HUES6 (cell line): ENCODE measurements at regions not wholly inside any gene's neighbourhood (a gene's known extent, or its start where the extent isn't known, plus 50 kb on each side); places are given as distances from the start of the nearest gene placed in this dataset.

Experiments used
- H3K27ac ChIP-seq: 2 replicates; pipeline ENCODE4 v1.7.0; 2013; ENCODE audit warnings: low read depth, mild to moderate bottlenecking, low read length, inconsistent platforms
- H3K27me3 ChIP-seq: 2 replicates; pipeline ENCODE4 v1.6.1; 2013; ENCODE audit warnings: low read length; ENCODE audit not compliant: control insufficient read depth, insufficient read depth
- H3K36me3 ChIP-seq: 2 replicates; pipeline ENCODE4 v1.6.1; 2013; ENCODE audit warnings: low read length; ENCODE audit not compliant: control insufficient read depth, insufficient read depth
- H3K4me1 ChIP-seq: 2 replicates; pipeline ENCODE4 v1.6.1; 2013; ENCODE audit warnings: low read length; ENCODE audit not compliant: control insufficient read depth, insufficient read depth
- H3K4me3 ChIP-seq: 2 replicates; pipeline ENCODE4 v1.5.1; 2013; ENCODE audit warnings: low read depth, low read length
- H3K9ac ChIP-seq: one replicate; pipeline ENCODE4 v1.6.1; 2013; ENCODE audit warnings: mild to moderate bottlenecking, low read length
- H3K9me3 ChIP-seq: 2 replicates; pipeline ENCODE4 v1.6.1; 2013; ENCODE audit warnings: low read depth, low read length; ENCODE audit not compliant: control insufficient read depth, insufficient read depth

- Histone ChIP-seq H3K36me3 (no peaks in the 10 kb centered on the region), H3K4me3 (no peak overlapping the region), H3K9ac (no peak overlapping the region), H3K4me1 (no peaks in the 10 kb centered on the region), H3K27me3 (no peaks in the 10 kb centered on the region), H3K27ac (no peak overlapping the region), H3K9me3 (no peaks in the 10 kb centered on the region)
These were observed 295.2 kb upstream of the DIAPH2 start for GRCh38 chrX:96389281-96390047.

GRCh38 chrX:96394598-96394997 is 290.0 kb upstream of the DIAPH2 start:
- Histone ChIP-seq H3K9ac (no peak overlapping the region), H3K4me3 (no peak overlapping the region), H3K36me3 (no peaks in the 10 kb centered on the region), H3K9me3 (no peaks in the 10 kb centered on the region), H3K4me1 (no peaks in the 10 kb centered on the region), H3K27ac (no peak overlapping the region), H3K27me3 (no peaks in the 10 kb centered on the region; the same call in 1 of the 2 replicates)

DNA sequence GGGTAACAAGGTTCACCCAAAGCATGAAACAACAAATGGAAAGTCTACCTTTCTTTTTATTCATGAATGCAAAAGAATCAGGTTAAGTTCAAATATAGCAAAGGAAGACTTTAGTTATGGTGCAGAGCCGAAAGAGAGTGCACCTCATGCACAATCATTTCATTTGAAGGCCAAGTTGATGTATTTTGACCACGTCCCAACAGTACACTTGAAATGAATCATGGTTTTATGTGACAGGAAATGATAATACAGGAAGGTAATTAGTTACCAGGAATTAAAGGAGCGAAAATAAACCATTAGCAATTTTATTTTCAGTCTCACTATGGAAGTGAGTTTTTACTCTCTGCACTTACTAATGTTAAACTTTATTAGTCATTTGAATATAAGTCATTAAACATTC is 281.2 kb upstream of the DIAPH2 start:
- Histone ChIP-seq H3K4me1 (peaks cover 25% of the 10 kb centered on the region), H3K9me3 (no peaks in the 10 kb centered on the region), H3K27me3 (no peaks in the 10 kb centered on the region), H3K27ac (no peak overlapping the region), H3K9ac (no peak overlapping the region), H3K4me3 (no peak overlapping the region), H3K36me3 (no peaks in the 10 kb centered on the region)

- H3K27me3 ChIP-seq: no peaks in the 10 kb centered on the region
- H3K4me1 ChIP-seq: peaks cover 25% of the 10 kb centered on the region
- H3K36me3 ChIP-seq: no peaks in the 10 kb centered on the region
- H3K9me3 ChIP-seq: no peaks in the 10 kb centered on the region
- peak overlapping the region; percentile 14 for H3K9ac ChIP-seq
- peak overlapping the region; percentile 22; the same call in 1 of the 2 replicates for H3K4me3 ChIP-seq
- H3K27ac ChIP-seq: peak overlapping the region; percentile 57; the same call in 1 of the 2 replicates
These were observed 278.8 kb upstream of the DIAPH2 start for GRCh38 chrX:96405842-96406241.

GRCh38 chrX:96407072-96407471 is 277.6 kb upstream of the DIAPH2 start:
- Histone ChIP-seq H3K36me3 (no peaks in the 10 kb centered on the region), H3K4me1 (peaks cover 25% of the 10 kb centered on the region), H3K9me3 (no peaks in the 10 kb centered on the region), H3K27ac (no peak overlapping the region), H3K9ac (no peak overlapping the region), H3K27me3 (no peaks in the 10 kb centered on the region), H3K4me3 (no peak overlapping the region)

DNA sequence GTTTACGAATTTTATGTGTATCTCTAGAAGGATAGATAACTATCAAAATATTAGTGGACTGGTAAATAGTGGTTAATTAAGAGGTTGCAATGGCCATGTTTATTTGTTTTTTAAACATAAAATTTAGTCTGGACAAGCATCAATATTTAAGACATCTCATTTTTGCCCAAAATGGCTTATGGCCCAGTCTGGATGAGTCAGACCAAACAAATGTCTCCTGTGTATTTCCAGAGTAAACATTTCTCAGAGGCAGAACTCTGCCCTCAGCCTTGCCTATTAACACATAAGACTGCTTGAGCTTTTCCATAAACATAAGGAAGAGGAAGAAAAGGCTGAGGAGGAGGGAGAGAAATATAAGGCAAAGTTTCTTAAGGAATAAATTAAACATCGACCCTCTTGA is 277.1 kb upstream of the DIAPH2 start:
- Histone ChIP-seq H3K36me3 (no peaks in the 10 kb centered on the region), H3K27ac (no peak overlapping the region), H3K4me3 (no peak overlapping the region), H3K4me1 (peaks cover 25% of the 10 kb centered on the region), H3K9me3 (no peaks in the 10 kb centered on the region), H3K9ac (no peak overlapping the region), H3K27me3 (no peaks in the 10 kb centered on the region)

DNA sequence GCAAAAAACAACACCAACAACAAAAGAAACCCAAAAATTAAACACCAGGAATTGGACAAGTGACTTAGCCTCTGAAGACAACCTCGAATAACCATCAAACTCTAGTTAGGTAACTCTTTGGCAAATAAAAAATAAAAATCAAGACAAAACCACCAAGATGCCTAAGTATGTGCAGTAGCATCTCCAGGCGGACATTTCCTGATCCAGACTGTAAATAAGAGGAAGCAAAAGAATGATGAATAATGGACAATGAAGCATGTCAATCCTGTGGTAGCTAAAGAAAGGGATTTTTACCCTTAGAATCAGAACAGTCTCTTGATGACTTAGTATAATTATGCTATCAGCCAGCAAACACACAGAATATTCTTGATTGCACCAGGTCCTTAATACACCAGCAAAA is 276.7 kb upstream of the DIAPH2 start:
- H3K9ac ChIP-seq: no peak overlapping the region
- H3K9me3 ChIP-seq: no peaks in the 10 kb centered on the region
- no peak overlapping the region for H3K4me3 ChIP-seq
- H3K36me3 ChIP-seq: no peaks in the 10 kb centered on the region
- H3K27ac ChIP-seq: no peak overlapping the region
- peaks cover 25% of the 10 kb centered on the region for H3K4me1 ChIP-seq
- H3K27me3 ChIP-seq: no peaks in the 10 kb centered on the region

GRCh38 chrX:96410927-96411326 is 273.7 kb upstream of the DIAPH2 start:
- Histone ChIP-seq H3K36me3 (no peaks in the 10 kb centered on the region), H3K9ac (no peak overlapping the region), H3K27ac (no peak overlapping the region), H3K4me1 (peaks cover 30% of the 10 kb centered on the region), H3K27me3 (no peaks in the 10 kb centered on the region), H3K4me3 (no peak overlapping the region), H3K9me3 (no peaks in the 10 kb centered on the region)

DNA sequence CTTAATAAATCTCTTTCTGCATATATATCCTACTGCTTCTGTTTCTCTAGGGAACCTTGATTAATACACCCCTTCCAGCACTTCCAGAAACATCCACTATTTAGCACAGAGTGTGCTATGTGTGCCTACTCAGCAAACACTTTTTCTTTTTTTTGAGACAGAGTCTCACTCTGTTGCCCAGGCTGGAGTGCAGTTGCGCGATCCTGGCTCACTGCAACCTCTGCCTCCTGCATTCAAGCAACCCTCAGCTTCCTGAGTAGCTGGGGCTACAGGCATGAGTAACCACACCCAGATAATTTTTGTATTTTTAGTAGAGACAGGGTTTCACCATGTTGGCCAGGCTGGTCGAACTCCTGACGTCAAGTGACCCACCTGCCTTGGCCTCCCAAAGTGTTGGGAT is 266.9 kb upstream of the DIAPH2 start:
- Histone ChIP-seq H3K4me1 (peaks cover 10% of the 10 kb centered on the region), H3K36me3 (no peaks in the 10 kb centered on the region), H3K9me3 (no peaks in the 10 kb centered on the region), H3K9ac (no peak overlapping the region), H3K27ac (no peak overlapping the region), H3K4me3 (no peak overlapping the region), H3K27me3 (no peaks in the 10 kb centered on the region; the same call in 1 of the 2 replicates)

- no peaks in the 10 kb centered on the region for H3K27me3 ChIP-seq
- H3K9ac ChIP-seq: no peak overlapping the region
- no peak overlapping the region for H3K4me3 ChIP-seq
- no peaks in the 10 kb centered on the region for H3K4me1 ChIP-seq
- H3K27ac ChIP-seq: no peak overlapping the region
- no peaks in the 10 kb centered on the region for H3K9me3 ChIP-seq
- no peaks in the 10 kb centered on the region for H3K36me3 ChIP-seq
These were observed 260.6 kb upstream of the DIAPH2 start for GRCh38 chrX:96424007-96424406.

GRCh38 chrX:96425200-96425599 is 259.4 kb upstream of the DIAPH2 start:
- Histone ChIP-seq H3K4me1 (no peaks in the 10 kb centered on the region), H3K36me3 (no peaks in the 10 kb centered on the region), H3K9me3 (no peaks in the 10 kb centered on the region), H3K4me3 (no peak overlapping the region), H3K9ac (no peak overlapping the region), H3K27ac (no peak overlapping the region), H3K27me3 (no peaks in the 10 kb centered on the region; the same call in 1 of the 2 replicates)
